ENCODE measurements at regions not wholly inside any gene's neighbourhood (a gene's known extent, or its start where the extent isn't known, plus 50 kb on each side); places are given as distances from the start of the nearest gene placed in this dataset.

DNA sequence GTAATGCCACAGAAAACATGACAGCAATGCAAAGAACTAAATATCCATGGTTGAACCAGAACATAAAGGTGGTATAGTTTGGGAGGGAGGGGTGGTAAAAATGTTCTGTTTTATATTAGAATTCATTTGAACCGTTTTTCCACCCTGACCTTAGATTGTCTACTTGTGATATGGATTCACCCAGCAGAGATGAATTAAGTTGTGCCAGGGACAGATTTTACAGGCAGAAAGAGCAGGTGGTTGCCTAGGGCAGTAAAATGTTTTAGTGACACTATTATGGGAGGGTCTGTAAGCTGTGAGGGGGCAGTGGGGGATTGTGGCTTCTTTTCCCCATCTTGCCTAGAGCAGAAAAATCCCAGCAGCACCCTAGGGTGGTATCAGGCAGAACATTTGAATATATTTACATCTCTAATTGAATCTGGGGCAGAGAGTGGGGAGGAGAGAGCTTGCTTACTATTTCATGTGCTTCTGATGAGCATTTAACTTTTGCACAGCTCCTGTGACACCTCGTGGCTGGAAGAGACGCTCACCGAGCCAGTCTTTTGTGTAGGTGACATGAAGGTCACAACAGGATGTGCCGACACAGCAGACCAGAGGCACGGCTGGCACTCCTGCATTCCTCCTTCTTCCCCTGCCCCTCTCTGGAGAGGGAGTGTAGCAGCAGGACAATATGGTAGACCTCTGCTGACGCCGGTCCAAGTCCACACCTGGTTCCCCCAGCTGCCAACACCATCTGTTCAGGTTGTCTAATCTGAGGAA, 452.3 kb downstream of the IRS2 start:
- no peak for DNase-seq (ENCODE audit: low read depth)
- TF ChIP-seq, protein P1, sequence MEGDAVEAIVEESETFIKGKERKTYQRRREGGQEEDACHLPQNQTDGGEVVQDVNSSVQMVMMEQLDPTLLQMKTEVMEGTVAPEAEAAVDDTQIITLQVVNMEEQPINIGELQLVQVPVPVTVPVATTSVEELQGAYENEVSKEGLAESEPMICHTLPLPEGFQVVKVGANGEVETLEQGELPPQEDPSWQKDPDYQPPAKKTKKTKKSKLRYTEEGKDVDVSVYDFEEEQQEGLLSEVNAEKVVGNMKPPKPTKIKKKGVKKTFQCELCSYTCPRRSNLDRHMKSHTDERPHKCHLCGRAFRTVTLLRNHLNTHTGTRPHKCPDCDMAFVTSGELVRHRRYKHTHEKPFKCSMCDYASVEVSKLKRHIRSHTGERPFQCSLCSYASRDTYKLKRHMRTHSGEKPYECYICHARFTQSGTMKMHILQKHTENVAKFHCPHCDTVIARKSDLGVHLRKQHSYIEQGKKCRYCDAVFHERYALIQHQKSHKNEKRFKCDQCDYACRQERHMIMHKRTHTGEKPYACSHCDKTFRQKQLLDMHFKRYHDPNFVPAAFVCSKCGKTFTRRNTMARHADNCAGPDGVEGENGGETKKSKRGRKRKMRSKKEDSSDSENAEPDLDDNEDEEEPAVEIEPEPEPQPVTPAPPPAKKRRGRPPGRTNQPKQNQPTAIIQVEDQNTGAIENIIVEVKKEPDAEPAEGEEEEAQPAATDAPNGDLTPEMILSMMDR (conservative IDR thresholded peaks at IDR 0.05; ENCODE audit: low read depth, low read length): no peak
- H3K4me3 ChIP-seq (ENCODE audit: low read depth, low read length): no peak overlapping the region

DNA sequence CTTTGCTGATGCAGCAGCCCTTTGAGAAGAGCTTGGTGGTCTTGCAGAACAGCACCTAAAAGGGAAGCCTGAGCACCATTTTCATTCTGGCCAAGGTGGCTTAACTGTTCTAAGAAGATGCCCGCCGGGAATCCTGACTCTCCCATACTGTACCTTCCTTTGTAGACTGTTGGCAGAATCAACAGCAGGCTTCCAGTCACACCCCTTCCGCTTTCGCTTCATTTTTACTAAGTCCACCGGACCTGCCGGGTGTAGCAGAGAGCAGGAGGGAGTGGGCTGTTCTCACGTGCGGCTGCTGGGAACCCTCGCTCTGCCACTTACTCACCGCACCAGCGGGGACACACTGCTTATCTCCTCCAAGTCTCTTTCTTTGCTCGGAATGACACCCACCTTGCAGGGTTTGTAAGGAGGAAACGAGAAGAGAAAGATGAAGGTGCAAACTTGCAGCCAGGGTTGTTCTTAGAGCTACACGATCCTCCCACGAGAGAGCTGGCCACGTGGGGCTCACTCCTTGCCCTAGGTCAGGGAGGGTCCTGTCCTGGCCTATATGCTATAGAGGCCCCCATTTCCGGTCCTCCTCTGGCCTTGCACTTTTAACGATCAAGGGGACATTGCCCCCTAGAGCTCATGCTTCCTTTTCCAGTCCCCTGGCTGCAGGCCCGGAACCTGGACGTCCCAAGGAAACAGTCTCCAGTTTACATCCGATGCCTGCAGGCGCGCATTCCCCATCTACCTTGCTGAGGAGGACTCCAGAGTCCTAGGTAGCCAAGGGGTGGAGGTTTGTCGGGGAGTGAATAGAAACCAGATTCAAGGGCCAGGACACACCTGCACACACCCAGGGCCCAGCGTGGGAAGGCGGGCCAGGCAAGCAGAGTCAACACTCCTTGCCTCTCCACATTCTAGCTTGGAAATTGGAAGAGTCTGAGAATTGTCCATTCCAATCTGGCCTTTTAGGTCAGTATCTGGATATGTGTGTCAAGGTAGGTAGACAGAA, 453.6 kb downstream of the IRS2 start:
- H3K4me3 ChIP-seq (ENCODE audit: low read depth, low read length): no peak overlapping the region
- TF ChIP-seq, protein P1 (conservative IDR thresholded peaks at IDR 0.05; ENCODE audit: low read depth, low read length): no peak
- no peak for DNase-seq (ENCODE audit: low read depth)

DNA sequence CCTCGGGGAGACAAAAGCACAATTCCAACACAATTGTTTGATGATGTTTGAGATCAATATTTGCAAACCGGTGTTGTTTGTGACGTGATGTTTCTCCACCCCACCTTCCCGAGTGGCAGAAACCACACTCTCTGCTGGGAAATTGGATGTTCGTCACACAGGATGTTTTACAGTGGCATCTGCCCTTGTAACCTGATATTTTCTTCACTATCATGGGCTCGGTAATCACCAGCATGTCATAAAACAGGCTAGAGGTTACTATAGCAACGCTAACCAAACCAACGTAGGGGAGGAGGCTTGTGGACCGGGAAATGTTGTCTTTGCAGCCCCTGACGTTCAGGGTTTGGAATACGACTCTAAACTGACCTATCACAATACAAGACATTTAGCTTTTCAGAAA, 454.5 kb downstream of the IRS2 start:
- TF ChIP-seq, protein P1 (conservative IDR thresholded peaks at IDR 0.05; ENCODE audit: low read depth, low read length): no peak
- H3K4me3 ChIP-seq (ENCODE audit: low read depth, low read length): no peak overlapping the region
- no peak for DNase-seq (ENCODE audit: low read depth)

DNA sequence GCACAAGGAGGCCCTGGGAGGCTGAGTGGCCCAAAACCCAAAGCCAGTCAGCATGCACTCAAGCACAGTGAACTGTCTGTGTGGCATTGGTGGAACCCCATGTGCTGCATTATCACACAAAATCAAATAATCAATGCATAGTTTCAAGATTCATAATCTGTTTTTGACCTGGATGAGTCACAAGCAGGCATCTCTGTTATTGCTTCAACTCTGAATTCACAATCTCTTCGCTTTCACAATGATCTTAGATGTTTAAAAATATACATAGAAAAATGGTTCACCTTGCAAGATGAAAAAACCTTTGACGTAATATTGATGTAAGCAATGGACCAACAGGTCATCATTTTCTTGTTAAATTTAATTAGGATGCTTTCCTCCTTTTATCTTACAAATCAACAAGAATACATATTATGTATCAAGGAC, 455.4 kb downstream of the IRS2 start:
- TF ChIP-seq, protein P1 (conservative IDR thresholded peaks at IDR 0.05; ENCODE audit: low read depth, low read length): no peak
- DNase-seq (ENCODE audit: low read depth): no peak
- H3K4me3 ChIP-seq (ENCODE audit: low read depth, low read length): no peak overlapping the region

DNA sequence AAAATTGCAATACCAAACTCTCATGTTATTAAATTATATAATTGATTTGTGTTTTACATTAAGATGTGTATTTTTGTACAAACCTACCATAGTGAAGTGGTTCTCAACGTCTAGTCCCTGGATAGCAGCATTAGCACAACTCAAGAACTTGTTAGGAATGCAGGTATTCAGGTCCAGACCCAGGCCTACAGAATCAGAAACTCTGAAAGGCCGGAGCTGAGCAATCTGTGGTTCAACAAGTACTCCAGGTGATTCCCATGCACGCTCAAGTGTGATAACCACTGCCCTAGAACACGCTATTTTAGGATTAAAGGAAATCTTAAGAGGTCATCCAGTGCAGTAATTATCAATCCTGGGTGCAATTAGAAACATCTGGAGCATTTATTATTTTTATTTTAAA, 456.3 kb downstream of the IRS2 start:
- TF ChIP-seq, protein P1 (conservative IDR thresholded peaks at IDR 0.05; ENCODE audit: low read depth, low read length): no peak
- H3K4me3 ChIP-seq (ENCODE audit: low read depth, low read length): no peak overlapping the region
- DNase-seq (ENCODE audit: low read depth): no peak

DNA sequence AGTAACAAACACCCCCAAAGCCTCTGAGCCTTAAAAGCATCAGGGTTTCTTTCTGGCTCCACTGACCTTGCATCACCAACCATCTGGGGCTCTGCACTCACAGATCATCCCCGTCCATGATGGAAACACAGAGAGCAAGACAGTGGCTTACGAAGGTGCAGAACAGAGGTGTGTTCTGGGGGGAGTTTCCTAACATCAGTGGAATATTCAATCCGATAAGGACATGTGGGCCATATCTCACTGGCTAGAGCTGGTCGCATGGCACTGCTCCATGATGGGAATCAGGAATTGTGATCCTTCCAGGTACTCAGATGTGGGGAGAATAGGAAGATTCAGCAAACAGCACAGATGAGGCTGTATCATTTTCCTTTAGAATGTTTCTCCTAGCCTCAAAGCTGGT, 457.2 kb downstream of the IRS2 start:
- no peak for DNase-seq (ENCODE audit: low read depth)
- H3K4me3 ChIP-seq (ENCODE audit: low read depth, low read length): no peak overlapping the region
- TF ChIP-seq, protein P1 (conservative IDR thresholded peaks at IDR 0.05; ENCODE audit: low read depth, low read length): no peak
